ENCODE measurements at regions not wholly inside any gene's neighbourhood (a gene's known extent, or its start where the extent isn't known, plus 50 kb on each side); places are given as distances from the start of the nearest gene placed in this dataset.

- Histone ChIP-seq H3F3A (ENCODE audit: insufficient read depth, low read length) (no peaks in the 10 kb centered on the region), H2AFZ (ENCODE audit: low read length) (no peak overlapping the region), H3K79me2 (ENCODE audit: low read length) (no peaks in the 10 kb centered on the region), H3K36me3 (replicated peaks; ENCODE audit: insufficient read depth, low read length) (no peaks in the 10 kb centered on the region), H3K4me1 (ENCODE audit: low read length) (no peaks in the 10 kb centered on the region), H3K4me2 (ENCODE audit: low read depth, low read length) (no peak overlapping the region), H3K9me3 (replicated peaks; ENCODE audit: insufficient read depth, low read length) (no peaks in the 10 kb centered on the region), H3K4me3 (ENCODE audit: low read length) (no peak overlapping the region), H3K9ac (ENCODE audit: low read length) (no peak overlapping the region), H3K27ac (ENCODE audit: low read length) (no peak overlapping the region), H3K9me2 (replicated peaks; ENCODE audit: insufficient read depth, low read length) (no peaks in the 10 kb centered on the region), H3K27me3 (replicated peaks; ENCODE audit: insufficient read depth, low read length) (no peaks in the 10 kb centered on the region), H4K20me1 (ENCODE audit: insufficient read depth, low read length) (no peaks in the 10 kb centered on the region)
- no peak for DNase-seq
- TF ChIP-seq, protein P1, sequence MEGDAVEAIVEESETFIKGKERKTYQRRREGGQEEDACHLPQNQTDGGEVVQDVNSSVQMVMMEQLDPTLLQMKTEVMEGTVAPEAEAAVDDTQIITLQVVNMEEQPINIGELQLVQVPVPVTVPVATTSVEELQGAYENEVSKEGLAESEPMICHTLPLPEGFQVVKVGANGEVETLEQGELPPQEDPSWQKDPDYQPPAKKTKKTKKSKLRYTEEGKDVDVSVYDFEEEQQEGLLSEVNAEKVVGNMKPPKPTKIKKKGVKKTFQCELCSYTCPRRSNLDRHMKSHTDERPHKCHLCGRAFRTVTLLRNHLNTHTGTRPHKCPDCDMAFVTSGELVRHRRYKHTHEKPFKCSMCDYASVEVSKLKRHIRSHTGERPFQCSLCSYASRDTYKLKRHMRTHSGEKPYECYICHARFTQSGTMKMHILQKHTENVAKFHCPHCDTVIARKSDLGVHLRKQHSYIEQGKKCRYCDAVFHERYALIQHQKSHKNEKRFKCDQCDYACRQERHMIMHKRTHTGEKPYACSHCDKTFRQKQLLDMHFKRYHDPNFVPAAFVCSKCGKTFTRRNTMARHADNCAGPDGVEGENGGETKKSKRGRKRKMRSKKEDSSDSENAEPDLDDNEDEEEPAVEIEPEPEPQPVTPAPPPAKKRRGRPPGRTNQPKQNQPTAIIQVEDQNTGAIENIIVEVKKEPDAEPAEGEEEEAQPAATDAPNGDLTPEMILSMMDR (IDR thresholded peaks at IDR 0.05; ENCODE audit: low read length), result no peak
- TF ChIP-seq EZH2phosphoT487 (IDR thresholded peaks at IDR 0.05; ENCODE audit: low read length) (no peak), EZH2 (optimal IDR thresholded peaks at IDR 0.05; ENCODE audit: low read depth, low read length) (no peak)
Observed at GRCh38 chr17:62149961-62150360, 84.9 kb upstream of the MED13 start.

DNA sequence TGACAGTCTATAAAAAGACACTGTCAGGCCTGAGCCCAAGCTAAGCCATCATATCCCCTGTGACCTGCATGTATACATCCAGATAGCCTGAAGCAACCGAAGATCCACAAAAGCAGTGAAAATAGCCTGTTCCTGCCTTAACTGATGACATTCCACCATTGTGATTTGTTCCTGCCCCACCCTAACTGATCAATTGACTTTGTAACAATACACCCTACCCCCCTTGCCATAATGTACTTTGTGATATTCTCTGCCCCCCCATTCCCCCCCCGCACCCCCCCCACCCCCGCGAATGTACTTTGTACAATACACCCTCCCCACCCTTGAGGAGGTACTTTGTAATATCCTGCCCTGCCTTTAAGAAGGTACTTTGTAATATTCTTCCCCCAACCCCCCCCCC is 82.2 kb upstream of the MED13 start:
- H3K4me1 ChIP-seq (ENCODE audit: low read length), result no peaks in the 10 kb centered on the region
- no peak overlapping the region for H3K9ac ChIP-seq (ENCODE audit: low read length)

GRCh38 chr17:62140836-62141235 is 75.8 kb upstream of the MED13 start:
- DNase-seq, result no peak
- Histone ChIP-seq H3K9ac (ENCODE audit: low read length) (no peak overlapping the region), H3K36me3 (replicated peaks; ENCODE audit: insufficient read depth, low read length) (no peaks in the 10 kb centered on the region), H3K4me3 (ENCODE audit: low read length) (no peak overlapping the region), H3K4me2 (ENCODE audit: low read depth, low read length) (no peak overlapping the region), H3K27ac (ENCODE audit: low read length) (no peak overlapping the region), H4K20me1 (ENCODE audit: insufficient read depth, low read length) (no peaks in the 10 kb centered on the region), H2AFZ (ENCODE audit: low read length) (no peak overlapping the region), H3K79me2 (ENCODE audit: low read length) (no peaks in the 10 kb centered on the region), H3K9me3 (replicated peaks; ENCODE audit: insufficient read depth, low read length) (no peaks in the 10 kb centered on the region), H3F3A (ENCODE audit: insufficient read depth, low read length) (no peaks in the 10 kb centered on the region), H3K9me2 (replicated peaks; ENCODE audit: insufficient read depth, low read length) (no peaks in the 10 kb centered on the region), H3K4me1 (ENCODE audit: low read length) (no peaks in the 10 kb centered on the region), H3K27me3 (replicated peaks; ENCODE audit: insufficient read depth, low read length) (no peaks in the 10 kb centered on the region)
- TF ChIP-seq EZH2 (optimal IDR thresholded peaks at IDR 0.05; ENCODE audit: low read depth, low read length), result no peak
- TF ChIP-seq, protein P1 (IDR thresholded peaks at IDR 0.05; ENCODE audit: low read length), result no peak
- TF ChIP-seq EZH2phosphoT487 (IDR thresholded peaks at IDR 0.05; ENCODE audit: low read length), result no peak

More for the DNA sequence above, 82.2 kb upstream of the MED13 start:
- Histone ChIP-seq H3K27ac (ENCODE audit: low read length) (no peak overlapping the region), H3K4me2 (ENCODE audit: low read depth, low read length) (no peak overlapping the region), H4K20me1 (ENCODE audit: insufficient read depth, low read length) (no peaks in the 10 kb centered on the region), H3K9me2 (replicated peaks; ENCODE audit: insufficient read depth, low read length) (no peaks in the 10 kb centered on the region), H3K79me2 (ENCODE audit: low read length) (no peaks in the 10 kb centered on the region), H3K36me3 (replicated peaks; ENCODE audit: insufficient read depth, low read length) (no peaks in the 10 kb centered on the region), H3K9me3 (replicated peaks; ENCODE audit: insufficient read depth, low read length) (no peaks in the 10 kb centered on the region), H3K27me3 (replicated peaks; ENCODE audit: insufficient read depth, low read length) (no peaks in the 10 kb centered on the region), H2AFZ (ENCODE audit: low read length) (no peak overlapping the region), H3F3A (ENCODE audit: insufficient read depth, low read length) (no peaks in the 10 kb centered on the region), H3K4me3 (ENCODE audit: low read length) (no peak overlapping the region)
- no peak for DNase-seq
- TF ChIP-seq, protein P1 (IDR thresholded peaks at IDR 0.05; ENCODE audit: low read length), result no peak
- TF ChIP-seq EZH2phosphoT487 (IDR thresholded peaks at IDR 0.05; ENCODE audit: low read length) (no peak), EZH2 (optimal IDR thresholded peaks at IDR 0.05; ENCODE audit: low read depth, low read length) (no peak)
